Cardiac fibroblast (primary cell): ENCODE measurements at regions not wholly inside any gene's neighbourhood (a gene's known extent, or its start where the extent isn't known, plus 50 kb on each side); places are given as distances from the start of the nearest gene placed in this dataset.

Experiments used
- DNase-seq, 2 donors: peaks; one replicate each; pipeline versions ENCODE4 v3.0.0 to v3.0.0-alpha.2; 2010; ENCODE audit warnings: low read depth in 2 of 2
- H3K4me3 ChIP-seq, 2 donors: replicated peaks in 1 of 2; 1 replicate in 1 of 2; 2 replicates in 1 of 2; pipeline ENCODE4 v1.5.1; 2011; ENCODE audit warnings: low read depth in 2 of 2, low read length in 2 of 2, mild to moderate bottlenecking in 2 of 2, moderate library complexity in 1 of 2
- TF ChIP-seq, protein P1 (sequence below): IDR thresholded peaks from one replicate; pipeline ENCODE4 v1.5.1; 2011; ENCODE audit warnings: low read depth, mild to moderate bottlenecking, low read length, inconsistent platforms

DNA sequence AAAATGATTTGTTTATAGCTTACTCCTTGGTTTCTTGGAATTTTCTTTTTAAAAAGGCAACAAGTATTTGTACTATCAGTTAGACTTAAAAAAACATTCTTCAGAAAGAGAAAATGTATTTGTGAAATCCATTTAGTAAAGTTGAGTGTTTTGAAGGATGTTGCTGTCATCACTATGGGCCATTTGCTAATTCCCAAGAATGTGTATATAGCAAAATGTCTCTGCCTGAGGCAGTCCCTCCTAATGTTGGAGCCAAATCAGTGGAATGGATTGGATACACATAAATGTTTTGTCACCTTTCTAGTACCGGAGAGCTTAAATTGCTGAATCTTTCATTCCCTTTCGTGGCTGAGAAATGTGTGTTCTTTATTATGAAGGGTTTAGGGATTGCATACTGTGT lies 890.2 kb upstream of the ZEB2 start:
- no peak for DNase-seq
- TF ChIP-seq, protein P1, sequence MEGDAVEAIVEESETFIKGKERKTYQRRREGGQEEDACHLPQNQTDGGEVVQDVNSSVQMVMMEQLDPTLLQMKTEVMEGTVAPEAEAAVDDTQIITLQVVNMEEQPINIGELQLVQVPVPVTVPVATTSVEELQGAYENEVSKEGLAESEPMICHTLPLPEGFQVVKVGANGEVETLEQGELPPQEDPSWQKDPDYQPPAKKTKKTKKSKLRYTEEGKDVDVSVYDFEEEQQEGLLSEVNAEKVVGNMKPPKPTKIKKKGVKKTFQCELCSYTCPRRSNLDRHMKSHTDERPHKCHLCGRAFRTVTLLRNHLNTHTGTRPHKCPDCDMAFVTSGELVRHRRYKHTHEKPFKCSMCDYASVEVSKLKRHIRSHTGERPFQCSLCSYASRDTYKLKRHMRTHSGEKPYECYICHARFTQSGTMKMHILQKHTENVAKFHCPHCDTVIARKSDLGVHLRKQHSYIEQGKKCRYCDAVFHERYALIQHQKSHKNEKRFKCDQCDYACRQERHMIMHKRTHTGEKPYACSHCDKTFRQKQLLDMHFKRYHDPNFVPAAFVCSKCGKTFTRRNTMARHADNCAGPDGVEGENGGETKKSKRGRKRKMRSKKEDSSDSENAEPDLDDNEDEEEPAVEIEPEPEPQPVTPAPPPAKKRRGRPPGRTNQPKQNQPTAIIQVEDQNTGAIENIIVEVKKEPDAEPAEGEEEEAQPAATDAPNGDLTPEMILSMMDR: no peak
- H3K4me3 ChIP-seq: no peak overlapping the region

DNA sequence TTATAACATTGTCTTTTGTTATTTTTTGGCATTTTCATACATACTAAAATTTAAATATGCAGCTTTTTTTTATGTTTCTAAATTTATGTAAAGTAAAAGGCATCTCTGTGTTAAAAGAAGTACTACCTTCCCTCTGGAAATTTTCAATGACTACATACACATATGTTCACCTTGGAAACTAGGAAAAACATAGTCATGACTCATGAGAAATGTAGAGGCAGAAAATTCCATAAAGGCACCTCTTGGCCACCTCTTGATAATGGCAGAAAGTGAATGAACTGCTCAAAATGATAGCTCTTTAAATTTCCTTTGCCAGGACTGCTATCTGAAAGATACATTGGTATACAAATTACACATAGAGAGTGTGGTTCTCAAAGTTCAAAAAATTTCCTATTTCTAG lies 889.1 kb upstream of the ZEB2 start:
- H3K4me3 ChIP-seq: no peak overlapping the region
- peak in 1 of 2 donors; percentile 16 for DNase-seq
- TF ChIP-seq, protein P1: no peak

DNA sequence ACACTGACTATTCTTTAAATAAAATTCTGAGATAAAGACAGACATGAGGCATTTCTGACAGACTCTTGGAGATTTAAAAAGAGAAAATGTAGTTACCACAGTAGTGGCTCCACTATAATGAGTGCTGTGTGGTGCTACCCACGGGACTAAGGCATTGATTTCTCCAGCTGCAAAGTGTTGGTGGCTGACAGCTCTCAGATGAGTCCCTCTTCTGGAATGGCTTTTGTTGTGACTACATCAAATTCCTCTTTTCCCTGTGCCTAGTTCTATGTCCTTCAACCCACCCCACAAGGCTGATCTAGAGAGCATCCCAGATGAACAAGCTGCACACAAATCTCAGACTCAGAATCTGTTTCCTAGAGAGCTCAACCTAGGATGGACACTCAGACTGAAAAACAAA lies 884.8 kb upstream of the ZEB2 start:
- TF ChIP-seq, protein P1: no peak
- no peak overlapping the region for H3K4me3 ChIP-seq
- DNase-seq: peak; percentile 10 to 20

DNA sequence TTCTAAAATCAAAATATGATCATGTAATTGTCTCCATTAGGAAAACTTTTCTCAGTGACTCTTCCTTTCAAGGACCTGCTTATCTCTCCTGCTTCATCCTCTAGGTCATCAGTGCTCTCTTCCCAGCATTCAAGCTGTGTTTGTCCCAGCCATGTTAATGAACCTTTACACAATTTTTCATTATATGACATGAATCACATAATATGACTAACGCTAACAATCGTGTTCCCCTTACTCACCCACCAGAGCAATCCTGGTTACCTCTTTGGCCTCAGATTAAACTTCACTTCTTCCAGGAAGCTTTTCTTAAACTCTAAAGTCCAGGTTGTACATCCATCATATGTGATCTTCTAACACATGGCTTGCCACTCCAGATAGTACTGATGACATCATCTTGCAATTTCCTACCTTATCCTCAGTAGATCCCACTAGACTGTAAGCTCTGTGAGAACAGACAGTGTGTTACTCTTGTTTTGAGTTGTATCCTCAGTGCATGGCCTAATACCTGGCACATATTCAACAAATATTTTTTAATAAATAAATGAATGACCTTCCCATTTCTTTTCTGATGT lies 882.9 kb upstream of the ZEB2 start:
- no peak overlapping the region for H3K4me3 ChIP-seq
- peak in 1 of 2 donors; percentile 15 for DNase-seq
- TF ChIP-seq, protein P1: no peak

DNA sequence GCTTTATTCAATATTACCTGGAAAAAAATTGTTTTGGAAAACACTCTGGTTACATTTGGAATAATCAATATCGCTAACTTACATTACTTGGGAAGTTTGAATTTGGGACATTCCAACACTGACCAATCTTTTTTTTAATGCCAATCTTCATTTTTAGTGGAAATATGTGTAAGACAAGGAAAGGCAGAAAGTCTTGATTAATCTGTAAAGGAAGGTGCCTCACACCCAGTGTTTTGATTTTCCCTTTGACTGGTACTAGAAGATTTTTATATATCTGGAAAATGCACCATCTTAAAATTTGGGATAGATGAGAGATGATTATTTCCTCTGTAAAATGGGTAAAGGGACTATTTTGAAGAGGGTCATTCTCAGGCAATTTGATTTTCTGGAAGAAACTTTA lies 879.2 kb upstream of the ZEB2 start:
- H3K4me3 ChIP-seq: no peak overlapping the region
- TF ChIP-seq, protein P1: no peak
- no peak for DNase-seq

DNA sequence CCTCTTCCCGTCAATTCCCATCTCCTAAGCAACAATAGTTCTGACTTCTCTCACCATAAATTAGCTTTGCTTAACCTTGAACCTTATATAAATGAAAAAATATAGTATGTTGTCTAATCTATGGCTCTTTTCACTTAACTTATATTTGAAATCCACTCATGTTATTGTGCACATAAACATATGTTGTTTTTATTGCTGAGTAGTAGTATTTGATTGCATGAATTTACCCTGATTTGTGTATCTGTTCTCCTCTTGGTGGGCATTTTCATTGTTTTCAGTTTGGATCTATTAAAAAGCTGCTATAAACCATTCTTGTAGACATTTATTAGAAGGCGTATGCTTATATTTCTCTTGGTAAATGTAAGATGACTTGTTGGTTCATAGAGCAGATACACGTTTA lies 874.3 kb upstream of the ZEB2 start:
- no peak for DNase-seq
- H3K4me3 ChIP-seq: no peak overlapping the region
- TF ChIP-seq, protein P1: no peak

DNA sequence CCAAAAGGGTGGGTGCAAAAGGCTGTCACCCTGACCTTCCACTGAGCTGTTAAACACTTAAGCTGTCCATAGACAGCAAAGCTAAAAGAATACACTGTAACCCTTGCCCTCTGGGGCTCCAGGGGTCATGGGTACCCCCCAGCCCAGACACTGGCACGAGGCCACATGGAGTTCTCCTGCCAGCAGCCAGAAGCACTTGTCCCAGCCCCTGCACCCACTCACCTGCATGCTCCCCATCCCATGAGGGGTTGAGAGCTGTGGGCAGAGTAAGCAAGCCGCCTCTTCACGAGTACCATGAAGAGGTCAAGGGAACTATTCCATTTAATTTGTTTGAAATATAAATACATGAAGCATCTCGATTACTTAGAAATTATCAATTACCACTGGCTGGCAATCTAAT lies 867.1 kb upstream of the ZEB2 start:
- TF ChIP-seq, protein P1: no peak
- no peak for DNase-seq
- H3K4me3 ChIP-seq: no peak overlapping the region
